ENCODE measurements at regions not wholly inside any gene's neighbourhood (a gene's known extent, or its start where the extent isn't known, plus 50 kb on each side); places are given as distances from the start of the nearest gene placed in this dataset.

GRCh38 chr4:174120446-174121295 is 162.8 kb downstream of the FBXO8 start:
- DNase-seq = peak; percentile 83

- DNase-seq = peak; percentile 42
These were observed 163.6 kb downstream of the FBXO8 start for GRCh38 chr4:174119830-174120229.

- no peak for DNase-seq
These were observed 164.4 kb downstream of the FBXO8 start for GRCh38 chr4:174119051-174119450.

GRCh38 chr4:174118171-174118570 is 165.3 kb downstream of the FBXO8 start:
- no peak for DNase-seq

DNA sequence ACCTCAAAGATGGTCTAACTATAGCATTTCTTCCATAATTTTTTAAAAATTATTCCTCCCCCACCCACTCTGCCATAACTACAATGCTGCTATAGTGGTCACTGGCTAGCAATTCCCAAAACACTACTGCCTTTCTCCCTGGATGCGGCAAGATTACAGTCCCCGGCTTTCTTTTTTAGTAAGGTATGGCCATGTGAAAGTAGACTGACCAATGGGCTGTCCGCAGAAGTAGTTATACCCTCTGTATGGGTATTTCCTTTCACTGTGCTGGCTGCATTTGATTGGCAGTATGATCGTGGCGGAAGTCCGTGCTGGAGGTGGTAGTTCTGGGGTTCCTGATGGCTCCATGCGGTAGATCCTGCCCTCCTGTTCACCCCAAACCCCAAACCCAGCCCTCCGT is 166.0 kb downstream of the FBXO8 start:
- no peak for DNase-seq

GRCh38 chr4:174116021-174116420 is 167.4 kb downstream of the FBXO8 start:
- DNase-seq = no peak

- no peak for DNase-seq
These were observed 172.0 kb downstream of the FBXO8 start for GRCh38 chr4:174111422-174111821.

- no peak for DNase-seq
These were observed 173.3 kb downstream of the FBXO8 start for GRCh38 chr4:174110180-174110579.

DNA sequence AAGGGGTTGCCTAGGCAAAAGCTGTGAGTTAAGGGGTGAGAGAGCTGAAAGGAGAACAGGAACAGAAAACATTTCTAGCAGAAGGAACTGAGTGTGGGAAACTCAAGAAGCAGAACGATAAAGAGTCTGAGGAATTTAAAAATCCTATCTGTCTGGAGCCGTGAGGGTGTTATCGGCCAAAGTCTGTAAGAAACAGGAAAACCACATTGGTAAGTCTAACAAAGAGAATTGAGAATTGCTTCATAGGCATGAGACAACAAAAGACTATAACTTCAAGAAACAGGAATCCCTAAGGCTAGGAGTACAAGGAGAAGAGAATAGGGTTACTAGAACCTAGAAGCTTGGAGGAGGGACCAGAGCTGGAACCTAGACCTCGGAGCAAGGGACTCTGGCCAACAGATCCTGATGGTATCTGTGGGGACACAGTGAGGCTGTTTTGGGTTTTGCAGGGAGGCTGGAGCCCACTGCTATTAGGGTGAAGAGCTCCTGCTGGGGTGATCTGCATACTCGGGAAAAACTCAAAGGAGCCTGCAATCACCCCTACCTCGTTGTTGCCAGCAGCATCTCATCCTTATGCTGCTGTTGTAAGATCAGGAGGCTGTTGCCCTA is 175.6 kb downstream of the FBXO8 start:
- DNase-seq = no peak

DNA sequence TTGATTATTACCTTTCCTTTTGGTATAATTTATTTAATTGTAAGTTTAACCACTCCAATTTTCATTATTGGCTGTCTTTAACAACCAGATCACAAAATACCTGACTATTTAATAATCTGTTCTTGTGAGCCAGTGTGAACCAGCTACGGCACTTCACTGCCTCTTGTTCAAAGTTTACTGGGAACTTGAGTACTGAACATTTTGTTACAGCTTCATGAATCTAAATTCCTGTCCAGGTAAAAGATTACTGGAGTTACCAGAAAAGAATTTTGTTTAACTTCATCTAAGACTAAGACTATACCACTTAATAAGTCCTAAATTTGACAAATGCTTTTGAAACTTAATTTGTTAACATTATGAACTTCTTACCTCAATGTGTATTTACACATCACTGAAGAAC is 178.3 kb downstream of the FBXO8 start:
- no peak for DNase-seq

GRCh38 chr4:174100910-174101309 is 182.6 kb downstream of the FBXO8 start:
- no peak for DNase-seq

DNA sequence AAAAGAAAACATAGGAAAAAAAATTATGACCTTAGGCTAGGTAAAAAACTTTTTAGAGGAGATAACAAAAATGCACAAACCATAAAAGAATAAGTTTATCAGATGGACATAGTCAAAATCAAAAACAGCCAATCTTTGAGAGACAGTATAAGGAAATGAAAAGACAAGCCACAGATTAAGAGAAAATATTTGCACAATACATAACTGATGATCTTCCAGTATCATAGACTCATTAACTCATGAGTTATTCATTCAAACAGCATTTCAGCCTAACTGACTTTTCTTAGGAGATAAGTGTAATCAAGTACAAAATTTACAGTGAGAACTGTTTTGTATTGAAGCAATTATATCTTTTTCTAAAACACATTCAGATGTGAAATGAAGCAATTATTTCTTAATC is 183.8 kb downstream of the FBXO8 start:
- no peak for DNase-seq

DNA sequence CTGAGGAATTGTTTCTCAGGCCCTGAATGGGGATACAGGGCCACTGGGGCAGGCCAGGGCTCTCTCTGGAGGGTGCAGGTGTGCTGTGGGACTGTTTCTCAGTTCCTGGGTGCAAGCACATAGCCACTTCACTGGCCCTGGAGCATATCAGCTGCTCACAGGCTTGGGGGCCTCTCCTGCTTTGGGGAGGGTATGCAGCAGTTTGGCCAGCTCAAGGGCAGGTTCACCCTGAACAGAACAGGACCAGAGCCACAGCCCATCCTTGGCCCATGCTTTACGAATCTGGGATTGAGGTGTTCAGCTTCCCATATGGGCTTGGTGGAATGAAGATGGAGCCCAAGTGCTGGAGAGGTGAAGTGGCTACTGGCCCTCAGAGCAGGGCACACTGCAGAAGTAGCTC is 186.5 kb downstream of the FBXO8 start:
- DNase-seq = no peak

GRCh38 chr4:174096456-174096855 is 187.0 kb downstream of the FBXO8 start:
- no peak for DNase-seq

DNA sequence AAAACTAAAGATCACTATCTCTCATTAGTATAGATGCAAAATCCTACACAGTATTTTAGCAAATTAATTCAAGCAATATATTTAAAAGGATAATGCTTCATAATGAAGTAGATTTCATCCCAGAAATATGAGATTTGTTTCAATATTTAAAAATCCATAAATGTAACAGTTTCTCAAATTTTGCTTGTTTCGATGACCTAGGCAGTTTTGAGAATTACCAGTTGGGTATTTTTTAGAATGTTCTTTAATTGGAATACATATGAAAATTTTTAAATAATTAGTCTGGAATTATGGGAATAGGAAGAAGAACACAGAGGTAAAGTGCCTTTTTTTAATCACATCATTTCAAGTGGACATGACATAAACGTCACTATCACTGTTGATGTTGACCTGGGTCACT is 192.3 kb downstream of the FBXO8 start:
- no peak for DNase-seq

- DNase-seq = no peak
These were observed 193.8 kb downstream of the FBXO8 start for GRCh38 chr4:174089711-174090110.

DNA sequence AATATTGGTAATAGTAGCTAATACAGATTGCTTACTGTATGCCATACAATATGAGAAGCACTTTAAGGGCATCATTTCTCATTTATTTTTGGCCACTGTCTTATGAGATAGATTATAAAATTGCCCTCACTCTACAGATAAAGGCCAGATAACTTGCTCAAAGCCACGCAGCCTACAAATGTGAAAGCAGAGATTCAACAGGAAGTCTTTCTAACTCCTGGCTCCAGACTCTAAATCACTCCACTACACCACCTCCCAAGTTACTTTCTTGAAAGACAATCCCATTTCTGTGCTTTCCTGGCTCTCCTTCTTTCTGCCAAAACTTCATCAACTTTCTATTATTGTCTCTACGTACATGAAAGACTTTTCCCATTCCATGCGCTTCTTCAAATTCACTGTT is 194.7 kb downstream of the FBXO8 start:
- no peak for DNase-seq

- DNase-seq = no peak
These were observed 196.4 kb downstream of the FBXO8 start for GRCh38 chr4:174086829-174087799.

GRCh38 chr4:174084981-174085380 is 198.5 kb downstream of the FBXO8 start:
- DNase-seq = no peak

- no peak for DNase-seq
These were observed 198.9 kb downstream of the FBXO8 start for GRCh38 chr4:174084542-174084941.

- peak; percentile 6 for DNase-seq
These were observed 203.1 kb downstream of the FBXO8 start for GRCh38 chr4:174080361-174080760.

DNA sequence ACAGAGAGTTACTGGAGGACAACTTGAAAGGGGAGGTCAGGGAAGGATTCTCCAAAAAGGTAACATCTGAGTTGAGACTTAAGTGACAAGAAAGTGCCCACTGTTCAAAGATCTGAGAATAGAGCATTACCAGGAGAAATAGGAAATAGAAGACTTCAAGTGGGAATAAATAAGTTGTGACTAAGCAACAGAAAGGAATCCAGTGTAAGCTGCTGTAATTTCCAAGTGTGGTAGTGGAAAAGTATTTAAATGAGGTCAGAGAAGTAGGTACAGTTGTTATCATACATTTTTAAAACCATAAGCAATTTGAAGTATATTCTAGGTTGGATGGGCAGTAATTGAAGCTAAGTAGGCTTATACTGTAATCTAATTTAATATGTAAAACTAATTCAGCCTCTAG is 211.9 kb downstream of the FBXO8 start:
- DNase-seq = no peak

- DNase-seq = no peak
These were observed 213.6 kb downstream of the FBXO8 start for GRCh38 chr4:174069848-174070330.

All from DMS53 (cell line).